ENCODE measurements at regions not wholly inside any gene's neighbourhood (a gene's known extent, or its start where the extent isn't known, plus 50 kb on each side); places are given as distances from the start of the nearest gene placed in this dataset.

GRCh38 chr18:47615043-47615442 lies 315.4 kb downstream of the SMAD2 start:
- DNase-seq (ENCODE audit: insufficient read length, low spot score) (no peak), FAIRE-seq (no peak)
- no peak for TF ChIP-seq POLR2A (IDR thresholded peaks at IDR 0.05; ENCODE audit: low read depth, low read length)

GRCh38 chr18:47613929-47614328 lies 316.5 kb downstream of the SMAD2 start:
- FAIRE-seq (no peak), DNase-seq (ENCODE audit: insufficient read length, low spot score) (no peak)
- TF ChIP-seq POLR2A (IDR thresholded peaks at IDR 0.05; ENCODE audit: low read depth, low read length): no peak

GRCh38 chr18:47611649-47612048 lies 318.8 kb downstream of the SMAD2 start:
- TF ChIP-seq POLR2A (IDR thresholded peaks at IDR 0.05; ENCODE audit: low read depth, low read length): no peak
- no peak for FAIRE-seq
- no peak for DNase-seq (ENCODE audit: insufficient read length, low spot score)

- no peak for TF ChIP-seq POLR2A (IDR thresholded peaks at IDR 0.05; ENCODE audit: low read depth, low read length)
- FAIRE-seq (no peak), DNase-seq (ENCODE audit: insufficient read length, low spot score) (no peak)
These were observed 323.9 kb downstream of the SMAD2 start for GRCh38 chr18:47606526-47606925.

DNA sequence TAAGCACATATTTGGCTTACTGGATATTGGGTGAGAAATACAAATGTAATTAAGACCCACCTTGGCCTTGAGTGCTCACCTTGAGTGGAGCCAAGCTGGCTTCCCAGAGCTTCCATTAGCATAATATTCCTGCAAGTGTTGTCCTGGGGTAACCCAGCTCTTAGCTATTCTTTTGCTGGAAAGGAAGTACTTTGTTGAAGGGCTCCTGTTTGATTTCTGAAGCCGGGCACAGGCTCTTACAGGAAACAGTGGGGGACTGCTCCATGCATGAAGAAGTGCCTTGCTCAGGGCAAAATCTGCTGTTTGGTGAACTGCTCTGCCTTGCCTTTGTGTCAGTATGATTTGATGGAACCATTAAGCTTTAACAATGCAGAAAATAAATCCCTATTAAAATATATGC lies 325.4 kb downstream of the SMAD2 start:
- FAIRE-seq: no peak
- TF ChIP-seq POLR2A (IDR thresholded peaks at IDR 0.05; ENCODE audit: low read depth, low read length): no peak
- no peak for DNase-seq (ENCODE audit: insufficient read length, low spot score)

DNA sequence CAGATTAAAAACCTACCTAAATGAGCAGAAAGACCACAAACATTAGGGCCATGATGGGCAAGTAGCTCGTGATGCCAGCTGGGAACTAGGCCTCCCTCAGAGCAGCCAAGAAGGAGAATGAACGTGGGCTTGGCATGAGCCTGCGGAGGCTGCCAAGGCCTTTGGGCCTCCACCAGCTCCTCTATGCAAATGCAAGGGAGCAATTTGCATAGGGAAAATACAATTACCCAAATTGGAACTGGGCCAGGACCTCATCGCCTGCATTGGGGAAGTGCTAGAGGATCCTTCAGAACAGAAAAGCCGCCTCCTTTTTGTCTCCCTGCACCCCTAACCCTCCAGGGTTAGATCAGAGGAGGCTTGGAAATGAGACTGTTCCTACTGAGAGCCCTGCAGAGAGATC lies 326.4 kb downstream of the SMAD2 start:
- FAIRE-seq: no peak
- no peak for DNase-seq (ENCODE audit: insufficient read length, low spot score)
- no peak for TF ChIP-seq POLR2A (IDR thresholded peaks at IDR 0.05; ENCODE audit: low read depth, low read length)

- FAIRE-seq (no peak), DNase-seq (ENCODE audit: insufficient read length, low spot score) (no peak)
- TF ChIP-seq POLR2A (IDR thresholded peaks at IDR 0.05; ENCODE audit: low read depth, low read length): no peak
These were observed 327.3 kb downstream of the SMAD2 start for GRCh38 chr18:47603158-47603557.

DNA sequence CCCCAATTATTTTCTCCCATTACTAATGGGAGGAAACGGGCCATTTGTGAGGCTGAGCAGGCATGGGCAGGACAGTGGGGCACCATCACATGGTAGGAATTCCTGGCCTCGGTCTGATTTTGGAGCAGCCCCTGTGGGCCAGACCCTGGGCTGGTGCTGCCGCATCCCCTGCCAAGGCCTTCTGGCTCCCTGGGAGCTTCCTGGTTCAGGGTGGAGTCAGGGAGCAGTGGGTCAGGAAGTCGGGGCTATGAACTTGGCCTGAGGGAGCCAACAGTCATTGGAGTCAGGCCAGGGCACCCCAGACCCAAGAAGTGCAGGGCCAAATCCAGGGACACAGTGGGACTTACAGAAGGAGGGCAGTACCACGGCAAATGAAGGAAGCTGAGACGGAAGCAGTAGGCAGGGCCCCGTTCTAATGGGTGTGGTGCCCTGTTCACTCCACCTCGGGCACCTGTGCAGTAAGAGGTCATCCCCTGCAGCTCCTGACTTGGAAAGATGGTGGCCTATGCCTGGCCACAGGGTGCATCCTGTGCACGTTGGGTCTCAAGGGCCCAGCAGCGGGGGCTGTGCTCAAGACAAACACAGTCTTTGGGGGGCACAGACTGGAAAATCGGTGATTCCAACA lies 328.1 kb downstream of the SMAD2 start:
- no peak for TF ChIP-seq POLR2A (IDR thresholded peaks at IDR 0.05; ENCODE audit: low read depth, low read length)
- no peak for FAIRE-seq
- no peak for DNase-seq (ENCODE audit: insufficient read length, low spot score)

DNA sequence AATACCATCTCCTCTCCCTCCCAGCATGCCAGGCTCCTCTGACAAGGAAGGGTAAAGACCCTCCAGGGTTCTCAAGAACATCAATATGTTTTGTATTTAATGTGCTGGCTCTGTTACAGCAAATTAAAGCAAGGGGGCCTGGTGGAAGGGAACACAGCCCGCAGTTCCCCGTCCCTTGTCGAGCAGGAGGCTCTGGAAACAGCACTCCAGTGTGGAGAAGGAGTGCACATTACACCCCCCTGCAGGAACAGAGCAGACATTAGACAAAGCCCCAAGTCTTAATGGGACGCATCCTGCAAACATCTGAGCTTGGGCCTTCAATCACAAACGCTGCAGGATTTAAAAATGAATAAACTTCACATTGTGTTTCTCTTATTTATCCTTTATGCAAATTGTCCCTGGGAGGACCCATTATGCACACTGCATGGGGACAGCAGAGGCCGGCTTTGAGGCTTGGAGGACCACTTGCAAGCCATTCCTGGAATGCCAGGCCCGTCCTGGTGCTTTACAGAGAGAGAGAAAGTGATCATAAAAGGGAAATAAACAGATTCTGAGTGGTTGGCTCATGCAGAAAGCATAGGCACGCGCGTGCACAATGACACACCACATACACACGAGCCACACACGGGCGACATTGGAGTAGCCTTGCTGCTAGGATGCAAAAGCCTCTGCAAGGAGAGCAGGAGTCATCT lies 328.7 kb downstream of the SMAD2 start:
- FAIRE-seq (no peak), DNase-seq (ENCODE audit: insufficient read length, low spot score) (no peak)
- no peak for TF ChIP-seq POLR2A (IDR thresholded peaks at IDR 0.05; ENCODE audit: low read depth, low read length)

DNA sequence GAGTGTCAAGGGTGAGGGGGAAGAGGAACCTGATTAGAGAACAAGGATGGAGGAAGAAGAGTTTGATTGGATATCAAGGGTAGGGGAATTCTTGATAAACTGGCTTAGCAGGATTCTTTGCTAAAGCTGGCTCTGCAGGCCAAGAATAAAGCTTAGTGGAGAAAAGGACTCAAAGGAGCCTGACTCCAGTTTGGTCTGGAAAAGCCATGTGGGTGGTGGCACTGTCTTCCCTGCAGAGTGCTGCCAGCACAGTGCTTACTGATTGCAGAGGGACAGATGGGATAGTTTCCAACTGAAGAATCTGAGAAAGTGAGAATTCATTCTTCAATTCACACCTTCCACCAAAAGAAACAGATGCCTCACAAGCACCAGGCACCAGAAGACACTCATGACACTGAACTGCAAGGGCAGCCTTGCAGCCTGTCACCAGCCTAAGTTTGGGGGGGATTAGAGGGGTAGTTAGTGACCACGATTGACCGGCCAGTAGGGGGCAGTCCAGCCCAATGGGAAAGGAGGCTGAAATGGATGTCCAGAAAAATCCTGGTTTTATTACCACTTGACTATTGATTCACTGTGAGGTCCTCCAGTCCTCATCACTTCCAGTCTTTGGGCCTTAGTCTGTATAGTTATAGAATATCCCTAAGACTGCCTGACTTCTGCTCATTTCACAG lies 334.5 kb downstream of the SMAD2 start:
- peak; percentile 9 for DNase-seq (ENCODE audit: insufficient read length, low spot score)
- no peak for FAIRE-seq
- no peak for TF ChIP-seq POLR2A (IDR thresholded peaks at IDR 0.05; ENCODE audit: low read depth, low read length)

DNA sequence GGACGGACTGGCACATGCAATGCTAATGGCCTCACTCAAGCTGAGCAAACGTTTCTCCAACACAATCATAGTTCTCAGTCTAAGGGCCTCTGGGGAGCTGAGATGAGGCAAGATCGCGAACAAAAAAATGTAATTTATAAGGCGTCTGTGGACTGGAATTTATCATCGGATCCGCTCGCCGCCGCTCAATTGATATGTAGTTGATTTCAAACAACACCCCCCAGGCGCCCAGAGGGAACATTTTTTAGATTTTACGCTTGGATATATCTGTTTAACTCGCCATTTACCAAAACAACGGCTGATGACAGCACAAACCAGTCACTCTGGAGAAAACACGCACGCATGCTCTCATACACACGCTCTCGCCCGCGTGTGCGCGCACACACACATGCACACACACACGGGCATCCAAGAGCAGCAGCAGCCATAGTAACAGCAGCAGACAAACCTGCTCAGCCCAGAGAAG lies 335.8 kb downstream of the SMAD2 start:
- DNase-seq (ENCODE audit: insufficient read length, low spot score) (no peak), FAIRE-seq (no peak)
- TF ChIP-seq POLR2A (IDR thresholded peaks at IDR 0.05; ENCODE audit: low read depth, low read length): no peak

DNA sequence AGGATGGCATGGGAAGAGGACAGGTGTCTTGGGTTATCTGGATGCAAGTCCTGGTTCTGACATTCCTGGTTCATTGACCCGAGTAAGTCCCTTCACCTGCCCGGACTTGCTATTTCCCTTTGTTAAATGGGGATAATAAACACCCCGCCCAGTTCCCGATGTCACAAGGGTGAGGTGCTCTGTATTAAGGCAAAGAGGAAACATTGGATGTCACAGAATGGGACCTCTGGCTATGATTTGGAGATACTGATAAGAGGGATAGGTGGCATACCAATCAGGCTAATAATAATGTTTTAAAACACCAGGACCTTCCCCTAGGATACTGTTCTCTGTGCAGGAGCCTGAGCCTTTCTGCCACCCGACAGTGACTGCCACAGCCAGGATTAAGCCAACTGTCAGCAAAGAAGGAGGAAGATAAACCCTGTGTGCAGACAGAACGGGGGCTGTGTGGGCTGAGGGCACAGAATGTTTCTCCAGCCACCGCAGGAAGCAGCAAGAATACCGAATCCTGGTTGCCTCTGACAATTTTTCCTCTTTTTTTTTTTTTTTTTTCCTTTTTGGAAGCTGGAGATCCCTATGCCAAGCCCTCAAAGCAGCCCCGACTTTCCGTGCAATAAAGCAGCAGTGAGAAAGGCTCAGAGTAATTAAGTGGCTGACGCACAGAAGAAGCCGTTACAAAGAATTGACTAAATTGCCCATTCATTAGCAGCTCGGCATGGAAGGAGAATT lies 336.6 kb downstream of the SMAD2 start:
- no peak for TF ChIP-seq POLR2A (IDR thresholded peaks at IDR 0.05; ENCODE audit: low read depth, low read length)
- no peak for DNase-seq (ENCODE audit: insufficient read length, low spot score)
- no peak for FAIRE-seq

DNA sequence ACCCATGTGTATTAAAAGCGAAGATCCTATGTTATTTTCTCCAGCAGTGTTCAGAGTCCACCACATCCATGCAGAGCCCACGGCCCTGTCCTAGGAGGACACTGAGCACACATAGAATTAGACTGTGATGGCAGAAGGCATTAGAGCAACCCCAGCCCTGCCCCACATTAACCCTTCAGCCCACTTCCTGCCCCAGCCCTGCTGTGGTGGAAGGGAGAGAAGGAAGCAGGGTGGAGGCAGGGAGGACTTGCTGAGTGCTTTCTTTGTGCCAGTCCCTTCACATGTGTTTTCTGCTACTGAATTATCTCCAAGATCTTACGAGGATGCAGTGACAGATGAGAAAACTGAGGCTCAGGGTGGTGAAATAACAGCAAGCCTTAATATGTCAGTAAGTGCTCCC lies 339.0 kb downstream of the SMAD2 start:
- no peak for DNase-seq (ENCODE audit: insufficient read length, low spot score)
- no peak for TF ChIP-seq POLR2A (IDR thresholded peaks at IDR 0.05; ENCODE audit: low read depth, low read length)
- no peak for FAIRE-seq

DNA sequence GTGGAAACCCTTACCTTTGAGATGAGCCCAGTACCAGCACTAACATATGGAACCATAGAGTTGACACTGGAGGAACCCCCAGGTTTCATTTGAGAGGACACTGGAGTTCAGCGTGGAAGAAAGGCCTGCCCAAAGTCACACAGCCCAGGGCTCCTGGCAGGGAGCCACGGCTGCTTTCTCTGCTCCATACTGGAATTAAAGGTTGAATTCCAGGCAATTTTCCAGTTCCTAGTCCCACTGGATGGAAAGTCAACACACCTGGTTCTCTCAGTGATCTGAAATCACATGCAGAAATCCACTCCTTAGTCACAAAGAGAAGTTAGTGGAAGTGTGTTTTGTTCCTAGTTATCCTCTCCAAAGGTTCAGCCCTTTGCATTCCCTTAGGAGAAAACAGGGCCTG lies 336.1 kb upstream of the SKOR2 start:
- no peak for DNase-seq (ENCODE audit: insufficient read length, low spot score)
- TF ChIP-seq POLR2A (IDR thresholded peaks at IDR 0.05; ENCODE audit: low read depth, low read length): no peak
- no peak for FAIRE-seq

Measured in H54 (cell line).